Neural cell (in vitro differentiated cells): ENCODE measurements at regions not wholly inside any gene's neighbourhood (a gene's known extent, or its start where the extent isn't known, plus 50 kb on each side); places are given as distances from the start of the nearest gene placed in this dataset.

ENCODE experiments used
- H2AFZ ChIP-seq: fragments of 200-600, 300-800 bp; sonication (generic), shearing (Covaris generic); 2 replicates; pipeline ENCODE4 v1.6.0; 2014; ENCODE audit warnings: low read depth, mild to moderate bottlenecking, antibody characterized with exemption, low read length, moderate library complexity
- H3F3A ChIP-seq: fragments of 200-600 bp; shearing (Covaris generic); 2 replicates; pipeline ENCODE4 v1.6.1; 2016; ENCODE audit warnings: mild to moderate bottlenecking, moderate library complexity, mixed read lengths, antibody characterized with exemption, low read length; ENCODE audit not compliant: insufficient read depth, poor library complexity, severe bottlenecking
- H3K27ac ChIP-seq: fragments of 200-600, 300-800 bp; sonication (generic), shearing (Covaris generic); 2 replicates; pipeline ENCODE4 v1.5.1; 2014; ENCODE audit warnings: mild to moderate bottlenecking, low read length, moderate library complexity
- H3K27me3 ChIP-seq: fragments of 300-800, 200-600 bp; sonication (generic), shearing (Covaris generic); 2 replicates; pipeline ENCODE4 v1.6.0; 2014; ENCODE audit warnings: mild to moderate bottlenecking, low read depth, low read length, moderate library complexity; ENCODE audit not compliant: insufficient read depth
- H3K36me3 ChIP-seq: fragments of 300-800, 200-600 bp; sonication (generic), shearing (Covaris generic); 2 replicates; pipeline ENCODE4 v1.5.1; 2014; ENCODE audit warnings: mild to moderate bottlenecking, antibody characterized with exemption, low read length, moderate library complexity; ENCODE audit not compliant: insufficient read depth
- H3K4me2 ChIP-seq: fragments of 300-800, 200-600 bp; sonication (generic), shearing (Covaris generic); 2 replicates; pipeline ENCODE4 v1.6.0; 2014; ENCODE audit warnings: mild to moderate bottlenecking, low read length
- H3K4me3 ChIP-seq: fragments of 300-800, 200-600 bp; sonication (generic), shearing (Covaris generic); 2 replicates; pipeline ENCODE4 v1.5.1; 2014; ENCODE audit warnings: mild to moderate bottlenecking, low read length, moderate library complexity
- H3K79me2 ChIP-seq: fragments of 200-600 bp; shearing (Covaris generic); replicated peaks from 2 replicates; pipeline ENCODE4 v1.6.0; 2014; ENCODE audit warnings: mild to moderate bottlenecking, low read length, moderate library complexity; ENCODE audit not compliant: insufficient read depth
- H3K9ac ChIP-seq: fragments of 300-800, 200-600 bp; sonication (generic), shearing (Covaris generic); 2 replicates; pipeline ENCODE4 v1.6.1; 2016; ENCODE audit warnings: mild to moderate bottlenecking, low read length, mixed read lengths
- H3K9me2 ChIP-seq: fragments of 200-600 bp; shearing (Covaris generic); 2 replicates; pipeline ENCODE4 v1.6.1; 2016; ENCODE audit warnings: mild to moderate bottlenecking, low read length, mixed read lengths; ENCODE audit not compliant: insufficient read depth
- H3K9me3 ChIP-seq: fragments of 200-600, 300-800 bp; sonication (generic), shearing (Covaris generic); 2 replicates; pipeline ENCODE4 v1.6.1; 2016; ENCODE audit warnings: mild to moderate bottlenecking, mixed run types, low read length, moderate library complexity, mixed read lengths
- H4K20me1 ChIP-seq: fragments of 200-600 bp; shearing (Covaris generic); 2 replicates; pipeline ENCODE4 v1.6.1; 2016; ENCODE audit warnings: mild to moderate bottlenecking, mixed run types; ENCODE audit not compliant: insufficient read depth
- EP300 ChIP-seq: fragments of 450-650 bp; conservative IDR thresholded peaks from 2 replicates; pipeline ENCODE4 v1.6.1; 2014; ENCODE audit warnings: antibody characterized with exemption, mild to moderate bottlenecking, moderate library complexity; ENCODE audit not compliant: poor library complexity, severe bottlenecking
- EZH2 ChIP-seq: fragments of 200-600, 300-800 bp; shearing (Covaris generic), sonication (generic); IDR thresholded peaks from 2 replicates; pipeline ENCODE4 v1.6.1; 2014; ENCODE audit warnings: antibody characterized with exemption, low read length, borderline replicate concordance, mild to moderate bottlenecking; ENCODE audit not compliant: insufficient read depth, poor library complexity, severe bottlenecking
- MXI1 ChIP-seq: fragments of 450-650 bp; conservative IDR thresholded peaks from 2 replicates; pipeline ENCODE4 v1.6.1; 2014; ENCODE audit warnings: antibody characterized with exemption, mild to moderate bottlenecking; ENCODE audit not compliant: poor library complexity, severe bottlenecking
- POLR2AphosphoS5 ChIP-seq: IDR thresholded peaks from 2 replicates; pipeline ENCODE4 v1.6.1; 2012
- RAD21 ChIP-seq: fragments of 450-650 bp; conservative IDR thresholded peaks from 2 replicates; pipeline ENCODE4 v1.6.1; 2014; ENCODE audit warnings: antibody characterized with exemption, mild to moderate bottlenecking, moderate library complexity
- SMC3 ChIP-seq: fragments of 450-650 bp; conservative IDR thresholded peaks from 2 replicates; pipeline ENCODE4 v1.6.1; 2014; ENCODE audit warnings: antibody characterized with exemption, mild to moderate bottlenecking, moderate library complexity; ENCODE audit not compliant: poor library complexity
- TAF1 ChIP-seq: IDR thresholded peaks from 2 replicates; pipeline ENCODE4 v1.6.1; 2012; ENCODE audit warnings: low read depth
- TF ChIP-seq, protein P1 (sequence below): IDR thresholded peaks from 2 replicates; pipeline ENCODE4 v1.6.1; 2012; ENCODE audit warnings: borderline replicate concordance
- TF ChIP-seq, protein P2 (sequence below): fragments of 450-650 bp; IDR thresholded peaks from 2 replicates; pipeline ENCODE4 v1.5.1; 2014; ENCODE audit warnings: antibody characterized with exemption, mild to moderate bottlenecking, moderate library complexity; ENCODE audit not compliant: poor library complexity, severe bottlenecking

DNA sequence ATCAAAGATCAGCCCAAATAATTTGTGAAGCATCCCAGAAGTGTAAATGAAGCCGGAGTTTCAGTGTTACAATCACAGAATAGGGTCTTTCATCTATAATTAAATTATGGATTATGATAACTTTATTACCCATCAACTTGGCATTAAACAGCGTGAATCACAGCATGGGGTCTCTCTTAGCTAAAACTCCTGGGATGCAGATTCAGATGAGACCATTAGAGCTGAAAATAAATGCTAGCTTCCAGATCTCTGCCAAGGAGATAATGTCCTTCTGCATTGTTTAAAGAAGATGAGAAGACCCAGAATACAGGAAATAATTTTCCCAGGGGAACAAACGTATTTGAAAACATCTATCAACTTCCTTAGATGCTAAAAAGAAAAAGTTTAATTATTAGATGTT, 546.0 kb upstream of the PCDH9 start:
- no peaks in the 10 kb centered on the region for H3K27me3 ChIP-seq
- no peak overlapping the region for H3K27ac ChIP-seq
- no peaks in the 10 kb centered on the region for H3K36me3 ChIP-seq
- H3K79me2 ChIP-seq: no peaks in the 10 kb centered on the region
- no peak overlapping the region for H3K4me3 ChIP-seq
- no peaks in the 10 kb centered on the region for H3F3A ChIP-seq
- no peak overlapping the region for H3K4me2 ChIP-seq
- no peak overlapping the region for H2AFZ ChIP-seq
- no peak overlapping the region for H3K9ac ChIP-seq
- H3K9me2 ChIP-seq: no peaks in the 10 kb centered on the region
- no peaks in the 10 kb centered on the region for H4K20me1 ChIP-seq
- TF ChIP-seq MXI1 (no peak), POLR2AphosphoS5 (no peak), EP300 (no peak), RAD21 (no peak), TAF1 (no peak), SMC3 (no peak), EZH2 (no peak)
- TF ChIP-seq, protein P1, sequence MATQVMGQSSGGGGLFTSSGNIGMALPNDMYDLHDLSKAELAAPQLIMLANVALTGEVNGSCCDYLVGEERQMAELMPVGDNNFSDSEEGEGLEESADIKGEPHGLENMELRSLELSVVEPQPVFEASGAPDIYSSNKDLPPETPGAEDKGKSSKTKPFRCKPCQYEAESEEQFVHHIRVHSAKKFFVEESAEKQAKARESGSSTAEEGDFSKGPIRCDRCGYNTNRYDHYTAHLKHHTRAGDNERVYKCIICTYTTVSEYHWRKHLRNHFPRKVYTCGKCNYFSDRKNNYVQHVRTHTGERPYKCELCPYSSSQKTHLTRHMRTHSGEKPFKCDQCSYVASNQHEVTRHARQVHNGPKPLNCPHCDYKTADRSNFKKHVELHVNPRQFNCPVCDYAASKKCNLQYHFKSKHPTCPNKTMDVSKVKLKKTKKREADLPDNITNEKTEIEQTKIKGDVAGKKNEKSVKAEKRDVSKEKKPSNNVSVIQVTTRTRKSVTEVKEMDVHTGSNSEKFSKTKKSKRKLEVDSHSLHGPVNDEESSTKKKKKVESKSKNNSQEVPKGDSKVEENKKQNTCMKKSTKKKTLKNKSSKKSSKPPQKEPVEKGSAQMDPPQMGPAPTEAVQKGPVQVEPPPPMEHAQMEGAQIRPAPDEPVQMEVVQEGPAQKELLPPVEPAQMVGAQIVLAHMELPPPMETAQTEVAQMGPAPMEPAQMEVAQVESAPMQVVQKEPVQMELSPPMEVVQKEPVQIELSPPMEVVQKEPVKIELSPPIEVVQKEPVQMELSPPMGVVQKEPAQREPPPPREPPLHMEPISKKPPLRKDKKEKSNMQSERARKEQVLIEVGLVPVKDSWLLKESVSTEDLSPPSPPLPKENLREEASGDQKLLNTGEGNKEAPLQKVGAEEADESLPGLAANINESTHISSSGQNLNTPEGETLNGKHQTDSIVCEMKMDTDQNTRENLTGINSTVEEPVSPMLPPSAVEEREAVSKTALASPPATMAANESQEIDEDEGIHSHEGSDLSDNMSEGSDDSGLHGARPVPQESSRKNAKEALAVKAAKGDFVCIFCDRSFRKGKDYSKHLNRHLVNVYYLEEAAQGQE: no peak
- TF ChIP-seq, protein P2, sequence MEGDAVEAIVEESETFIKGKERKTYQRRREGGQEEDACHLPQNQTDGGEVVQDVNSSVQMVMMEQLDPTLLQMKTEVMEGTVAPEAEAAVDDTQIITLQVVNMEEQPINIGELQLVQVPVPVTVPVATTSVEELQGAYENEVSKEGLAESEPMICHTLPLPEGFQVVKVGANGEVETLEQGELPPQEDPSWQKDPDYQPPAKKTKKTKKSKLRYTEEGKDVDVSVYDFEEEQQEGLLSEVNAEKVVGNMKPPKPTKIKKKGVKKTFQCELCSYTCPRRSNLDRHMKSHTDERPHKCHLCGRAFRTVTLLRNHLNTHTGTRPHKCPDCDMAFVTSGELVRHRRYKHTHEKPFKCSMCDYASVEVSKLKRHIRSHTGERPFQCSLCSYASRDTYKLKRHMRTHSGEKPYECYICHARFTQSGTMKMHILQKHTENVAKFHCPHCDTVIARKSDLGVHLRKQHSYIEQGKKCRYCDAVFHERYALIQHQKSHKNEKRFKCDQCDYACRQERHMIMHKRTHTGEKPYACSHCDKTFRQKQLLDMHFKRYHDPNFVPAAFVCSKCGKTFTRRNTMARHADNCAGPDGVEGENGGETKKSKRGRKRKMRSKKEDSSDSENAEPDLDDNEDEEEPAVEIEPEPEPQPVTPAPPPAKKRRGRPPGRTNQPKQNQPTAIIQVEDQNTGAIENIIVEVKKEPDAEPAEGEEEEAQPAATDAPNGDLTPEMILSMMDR: no peak
- no peaks in the 10 kb centered on the region for H3K9me3 ChIP-seq

DNA sequence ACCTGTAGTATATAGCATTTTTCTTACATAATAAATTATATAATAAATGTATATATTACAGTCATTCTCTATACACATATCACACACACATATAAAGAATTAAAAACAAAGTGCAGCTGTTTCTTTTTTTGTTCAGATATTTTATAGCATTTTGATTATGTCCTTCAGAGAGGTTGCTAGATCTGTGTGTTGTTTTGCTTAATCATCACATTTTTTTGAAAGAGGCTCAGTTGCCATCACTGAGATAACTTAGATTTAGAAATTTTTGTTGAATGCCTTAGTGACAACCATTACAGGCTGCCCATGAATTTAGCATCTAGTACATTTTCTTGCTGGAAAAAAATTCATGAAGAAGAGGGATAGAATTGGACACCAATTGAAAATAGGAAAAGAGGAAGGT, 545.2 kb upstream of the PCDH9 start:
- Histone ChIP-seq H2AFZ (no peak overlapping the region), H3K27me3 (no peaks in the 10 kb centered on the region), H3K27ac (no peak overlapping the region), H3K4me2 (no peak overlapping the region), H3K9me2 (no peaks in the 10 kb centered on the region), H3K9ac (no peak overlapping the region), H4K20me1 (no peaks in the 10 kb centered on the region), H3K4me3 (no peak overlapping the region), H3K9me3 (no peaks in the 10 kb centered on the region), H3K79me2 (no peaks in the 10 kb centered on the region), H3F3A (no peaks in the 10 kb centered on the region), H3K36me3 (no peaks in the 10 kb centered on the region)
- TF ChIP-seq RAD21 (no peak), SMC3 (no peak), EZH2 (no peak), MXI1 (no peak)
- TF ChIP-seq, protein P2: no peak
